Panc1 (cell line): ENCODE measurements at regions not wholly inside any gene's neighbourhood (a gene's known extent, or its start where the extent isn't known, plus 50 kb on each side); places are given as distances from the start of the nearest gene placed in this dataset.

Source experiments
- ATAC-seq: fragments of 200-7000 bp; cut with Tn5 transposase; 2 replicates; pipeline ENCODE4 v1.9.1; 2020; ENCODE audit warnings: mild to moderate bottlenecking, moderate library complexity
- BruUV-seq: library from RNA; stranded (reverse); fragments of 400-500 nt; replicated peaks from 2 replicates; lab custom pipeline; 2021; lab: Mats Ljungman, UMichigan
- CTCF ChIA-PET: fragments of 300-600 bp; sonication (Branson Sonifier 250); formaldehyde crosslinking; loops from one replicate; lab custom pipeline; 2022; ENCODE audit warnings: antibody characterized with exemption; lab: Charles Lee
- POLR2A ChIA-PET: fragments of 300-600 bp; sonication (Branson Sonifier 250); formaldehyde crosslinking; loops from one replicate; lab custom pipeline; 2022; ENCODE audit warnings: antibody characterized with exemption; lab: Charles Lee
- DNase-seq: peaks from one replicate; pipeline ENCODE4 v3.0.0-alpha.2; 2010; ENCODE audit warnings: low read depth, low spot score
- H3K27ac ChIP-seq: 2 replicates; pipeline ENCODE4 v1.5.1; 2011; ENCODE audit warnings: mild to moderate bottlenecking, low read length, inconsistent platforms
- H3K27me3 ChIP-seq: fragments of 200-500 bp; sonication (Bioruptor generic); 2 replicates; pipeline ENCODE4 v1.6.0; 2014; ENCODE audit warnings: low read length, inconsistent platforms; ENCODE audit not compliant: control insufficient read depth, insufficient read depth
- H3K36me3 ChIP-seq: fragments of 200-500 bp; sonication (Bioruptor generic); 2 replicates; pipeline ENCODE4 v1.5.1; 2014; ENCODE audit warnings: inconsistent platforms, mild to moderate bottlenecking, low read length, moderate library complexity; ENCODE audit not compliant: control insufficient read depth, insufficient read depth
- H3K4me1 ChIP-seq: 2 replicates; pipeline ENCODE4 v1.5.1; 2011; ENCODE audit warnings: inconsistent platforms, mild to moderate bottlenecking, low read length, moderate library complexity; ENCODE audit not compliant: control insufficient read depth, insufficient read depth
- H3K4me3 ChIP-seq, 2 experiments: 2 replicates each; pipeline ENCODE4 v1.5.1; 2011 to 2012; ENCODE audit warnings: low read depth in 2 of 2, low read length in 2 of 2, mild to moderate bottlenecking in 2 of 2, inconsistent platforms in 1 of 2, moderate library complexity in 1 of 2
- H3K9me3 ChIP-seq: fragments of 200-500 bp; sonication (Bioruptor generic); 2 replicates; pipeline ENCODE4 v1.5.1; 2014; ENCODE audit warnings: low read depth, mild to moderate bottlenecking, inconsistent platforms, low read length, moderate library complexity; ENCODE audit not compliant: control insufficient read depth, insufficient read depth
- POLR2AphosphoS5 ChIP-seq: IDR thresholded peaks from 2 replicates; pipeline ENCODE4 v1.6.1; 2012; ENCODE audit warnings: mild to moderate bottlenecking, low read depth, low read length, moderate library complexity
- SIN3A ChIP-seq: IDR thresholded peaks from 2 replicates; pipeline ENCODE4 v1.6.1; 2012; ENCODE audit warnings: low read depth, mild to moderate bottlenecking, low read length, moderate library complexity, borderline replicate concordance; ENCODE audit not compliant: insufficient read depth
- TCF7L2 ChIP-seq: IDR thresholded peaks from 2 replicates; pipeline ENCODE4 v1.6.1; 2011; ENCODE audit warnings: mild to moderate bottlenecking, low read depth, low read length, inconsistent platforms
- in situ Hi-C: cut with HindIII; loops from 2 replicates; pipeline ENCODE4 v1.10.0; 2016; ENCODE audit warnings: low sequenced_read_pairs, low pct_unique_long_range_greater_than_20kb
- intact Hi-C: fragments of 100-400 bp; cut with micrococcal nuclease; formaldehyde crosslinking; loops from one replicate; pipeline ENCODE4 v1.10.0; 2022; ENCODE audit not compliant: unreplicated experiment
- TF ChIP-seq, protein P1 (sequence below), 2 experiments: IDR thresholded peaks; 2 replicates each; pipeline ENCODE4 v1.6.1; 2011 to 2012; ENCODE audit warnings: low read depth in 2 of 2, control low read depth in 1 of 2, low read length in 1 of 2, mild to moderate bottlenecking in 1 of 2, moderate library complexity in 1 of 2; ENCODE audit not compliant: insufficient read depth in 1 of 2
- TF ChIP-seq, protein P2 (sequence below): fragments of 450-650 bp; IDR thresholded peaks from 2 replicates; pipeline ENCODE4 v1.5.1; 2017; ENCODE audit warnings: mild to moderate bottlenecking

DNA sequence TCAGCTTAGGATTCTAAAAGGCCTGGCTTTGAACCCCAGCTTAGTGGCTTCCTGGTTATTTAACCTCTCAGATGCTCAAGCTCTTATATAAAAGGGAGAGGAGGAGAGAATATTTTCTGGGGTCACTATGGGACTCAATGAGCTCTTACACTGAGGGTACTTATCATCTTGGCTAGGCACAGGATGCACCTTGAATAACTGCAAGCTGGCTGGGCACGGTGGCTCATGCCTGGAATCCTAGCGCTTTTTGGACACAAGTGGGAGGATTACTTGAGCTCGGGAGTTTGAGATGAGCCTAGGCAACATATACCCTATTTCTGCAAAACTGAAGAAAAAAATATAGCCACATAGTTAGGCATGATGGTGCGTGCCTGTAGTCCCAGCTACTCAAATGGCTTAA, 665.3 kb upstream of the RBFOX1 start:
- Histone ChIP-seq H3K4me1 (no peaks in the 10 kb centered on the region), H3K4me3 (no peak overlapping the region), H3K9me3 (no peaks in the 10 kb centered on the region), H3K27ac (no peak overlapping the region), H3K36me3 (no peaks in the 10 kb centered on the region), H3K27me3 (peaks cover 2% of the 10 kb centered on the region; the same call in 1 of the 2 replicates)
- CTCF ChIA-PET = no interaction called here
- ATAC-seq (no peak), DNase-seq (no peak)
- in situ Hi-C loops = no loop called here
- TF ChIP-seq, protein P1, sequence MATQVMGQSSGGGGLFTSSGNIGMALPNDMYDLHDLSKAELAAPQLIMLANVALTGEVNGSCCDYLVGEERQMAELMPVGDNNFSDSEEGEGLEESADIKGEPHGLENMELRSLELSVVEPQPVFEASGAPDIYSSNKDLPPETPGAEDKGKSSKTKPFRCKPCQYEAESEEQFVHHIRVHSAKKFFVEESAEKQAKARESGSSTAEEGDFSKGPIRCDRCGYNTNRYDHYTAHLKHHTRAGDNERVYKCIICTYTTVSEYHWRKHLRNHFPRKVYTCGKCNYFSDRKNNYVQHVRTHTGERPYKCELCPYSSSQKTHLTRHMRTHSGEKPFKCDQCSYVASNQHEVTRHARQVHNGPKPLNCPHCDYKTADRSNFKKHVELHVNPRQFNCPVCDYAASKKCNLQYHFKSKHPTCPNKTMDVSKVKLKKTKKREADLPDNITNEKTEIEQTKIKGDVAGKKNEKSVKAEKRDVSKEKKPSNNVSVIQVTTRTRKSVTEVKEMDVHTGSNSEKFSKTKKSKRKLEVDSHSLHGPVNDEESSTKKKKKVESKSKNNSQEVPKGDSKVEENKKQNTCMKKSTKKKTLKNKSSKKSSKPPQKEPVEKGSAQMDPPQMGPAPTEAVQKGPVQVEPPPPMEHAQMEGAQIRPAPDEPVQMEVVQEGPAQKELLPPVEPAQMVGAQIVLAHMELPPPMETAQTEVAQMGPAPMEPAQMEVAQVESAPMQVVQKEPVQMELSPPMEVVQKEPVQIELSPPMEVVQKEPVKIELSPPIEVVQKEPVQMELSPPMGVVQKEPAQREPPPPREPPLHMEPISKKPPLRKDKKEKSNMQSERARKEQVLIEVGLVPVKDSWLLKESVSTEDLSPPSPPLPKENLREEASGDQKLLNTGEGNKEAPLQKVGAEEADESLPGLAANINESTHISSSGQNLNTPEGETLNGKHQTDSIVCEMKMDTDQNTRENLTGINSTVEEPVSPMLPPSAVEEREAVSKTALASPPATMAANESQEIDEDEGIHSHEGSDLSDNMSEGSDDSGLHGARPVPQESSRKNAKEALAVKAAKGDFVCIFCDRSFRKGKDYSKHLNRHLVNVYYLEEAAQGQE (IDR thresholded peaks at IDR 0.05; ENCODE audit: insufficient read depth in 1 of 2, low read depth in 2 of 2, low read length in 1 of 2) = no peak
- TF ChIP-seq, protein P2, sequence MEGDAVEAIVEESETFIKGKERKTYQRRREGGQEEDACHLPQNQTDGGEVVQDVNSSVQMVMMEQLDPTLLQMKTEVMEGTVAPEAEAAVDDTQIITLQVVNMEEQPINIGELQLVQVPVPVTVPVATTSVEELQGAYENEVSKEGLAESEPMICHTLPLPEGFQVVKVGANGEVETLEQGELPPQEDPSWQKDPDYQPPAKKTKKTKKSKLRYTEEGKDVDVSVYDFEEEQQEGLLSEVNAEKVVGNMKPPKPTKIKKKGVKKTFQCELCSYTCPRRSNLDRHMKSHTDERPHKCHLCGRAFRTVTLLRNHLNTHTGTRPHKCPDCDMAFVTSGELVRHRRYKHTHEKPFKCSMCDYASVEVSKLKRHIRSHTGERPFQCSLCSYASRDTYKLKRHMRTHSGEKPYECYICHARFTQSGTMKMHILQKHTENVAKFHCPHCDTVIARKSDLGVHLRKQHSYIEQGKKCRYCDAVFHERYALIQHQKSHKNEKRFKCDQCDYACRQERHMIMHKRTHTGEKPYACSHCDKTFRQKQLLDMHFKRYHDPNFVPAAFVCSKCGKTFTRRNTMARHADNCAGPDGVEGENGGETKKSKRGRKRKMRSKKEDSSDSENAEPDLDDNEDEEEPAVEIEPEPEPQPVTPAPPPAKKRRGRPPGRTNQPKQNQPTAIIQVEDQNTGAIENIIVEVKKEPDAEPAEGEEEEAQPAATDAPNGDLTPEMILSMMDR = no peak
- TF ChIP-seq POLR2AphosphoS5 (no peak), TCF7L2 (no peak), SIN3A (no peak)
- no TSS peak for BruUV-seq
- POLR2A ChIA-PET = no interaction called here
- intact Hi-C loops = no loop called here

DNA sequence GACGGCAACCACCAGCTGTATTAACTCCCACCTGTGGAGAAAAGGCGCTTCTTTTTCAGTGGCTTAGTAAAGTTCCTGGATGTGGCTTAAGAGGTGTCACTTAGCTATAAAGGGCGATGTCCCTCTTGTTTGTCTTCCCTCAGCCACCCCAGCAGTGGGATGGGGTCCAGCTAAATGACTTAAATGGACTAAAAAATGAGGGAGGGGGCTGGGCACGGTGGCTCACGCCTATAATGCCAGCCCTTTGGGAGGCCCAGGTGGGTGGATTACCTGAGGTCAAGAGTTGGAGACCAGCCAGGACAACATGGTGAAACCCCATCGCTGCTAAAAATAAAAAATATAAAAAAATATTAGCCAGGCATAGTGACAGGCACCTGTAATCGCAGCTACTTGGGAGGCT, 667.5 kb upstream of the RBFOX1 start:
- Histone ChIP-seq H3K27ac (no peak overlapping the region), H3K27me3 (peaks cover 4% of the 10 kb centered on the region; the same call in 1 of the 2 replicates), H3K9me3 (no peaks in the 10 kb centered on the region), H3K4me3 (no peak overlapping the region), H3K36me3 (no peaks in the 10 kb centered on the region), H3K4me1 (no peaks in the 10 kb centered on the region)
- ATAC-seq (no peak), DNase-seq (no peak)
- in situ Hi-C loops (no loop called here), intact Hi-C loops (no loop called here)
- BruUV-seq = no TSS peak
- ChIA-PET POLR2A (no interaction called here), CTCF (no interaction called here)
- TF ChIP-seq, protein P1 (IDR thresholded peaks at IDR 0.05; ENCODE audit: insufficient read depth in 1 of 2, low read depth in 2 of 2, low read length in 1 of 2) = no peak
- TF ChIP-seq TCF7L2 (no peak), POLR2AphosphoS5 (no peak), SIN3A (no peak)
- TF ChIP-seq, protein P2 = no peak
